GM12872 (cell line): ENCODE measurements at regions not wholly inside any gene's neighbourhood (a gene's known extent, or its start where the extent isn't known, plus 50 kb on each side); places are given as distances from the start of the nearest gene placed in this dataset.

Experiments
- TF ChIP-seq, protein P1 (sequence below): IDR thresholded peaks from 3 replicates; pipeline ENCODE4 v1.5.1; 2011; ENCODE audit warnings: low read depth, mild to moderate bottlenecking, low read length, moderate library complexity; ENCODE audit not compliant: insufficient read depth

DNA sequence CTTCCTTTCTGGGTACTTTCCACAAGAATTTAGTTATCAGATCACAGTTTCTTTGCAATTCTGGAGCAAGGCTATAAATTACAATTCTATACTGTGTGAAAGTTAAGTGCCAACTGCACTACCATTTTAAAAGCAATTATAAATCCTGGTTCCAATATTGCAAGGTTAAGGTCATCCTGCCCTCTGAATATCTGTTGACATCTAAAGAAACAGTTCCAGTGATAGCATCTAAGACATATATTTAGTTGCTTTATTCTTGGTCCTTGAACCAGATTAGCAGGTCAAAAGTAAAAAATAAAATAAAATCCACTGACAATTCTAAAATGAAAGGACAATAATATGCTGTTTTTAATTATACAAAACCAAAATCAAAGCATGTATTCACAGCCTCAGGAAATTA, 334.2 kb downstream of the ATXN7L3B start:
- TF ChIP-seq, protein P1, sequence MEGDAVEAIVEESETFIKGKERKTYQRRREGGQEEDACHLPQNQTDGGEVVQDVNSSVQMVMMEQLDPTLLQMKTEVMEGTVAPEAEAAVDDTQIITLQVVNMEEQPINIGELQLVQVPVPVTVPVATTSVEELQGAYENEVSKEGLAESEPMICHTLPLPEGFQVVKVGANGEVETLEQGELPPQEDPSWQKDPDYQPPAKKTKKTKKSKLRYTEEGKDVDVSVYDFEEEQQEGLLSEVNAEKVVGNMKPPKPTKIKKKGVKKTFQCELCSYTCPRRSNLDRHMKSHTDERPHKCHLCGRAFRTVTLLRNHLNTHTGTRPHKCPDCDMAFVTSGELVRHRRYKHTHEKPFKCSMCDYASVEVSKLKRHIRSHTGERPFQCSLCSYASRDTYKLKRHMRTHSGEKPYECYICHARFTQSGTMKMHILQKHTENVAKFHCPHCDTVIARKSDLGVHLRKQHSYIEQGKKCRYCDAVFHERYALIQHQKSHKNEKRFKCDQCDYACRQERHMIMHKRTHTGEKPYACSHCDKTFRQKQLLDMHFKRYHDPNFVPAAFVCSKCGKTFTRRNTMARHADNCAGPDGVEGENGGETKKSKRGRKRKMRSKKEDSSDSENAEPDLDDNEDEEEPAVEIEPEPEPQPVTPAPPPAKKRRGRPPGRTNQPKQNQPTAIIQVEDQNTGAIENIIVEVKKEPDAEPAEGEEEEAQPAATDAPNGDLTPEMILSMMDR: no peak

DNA sequence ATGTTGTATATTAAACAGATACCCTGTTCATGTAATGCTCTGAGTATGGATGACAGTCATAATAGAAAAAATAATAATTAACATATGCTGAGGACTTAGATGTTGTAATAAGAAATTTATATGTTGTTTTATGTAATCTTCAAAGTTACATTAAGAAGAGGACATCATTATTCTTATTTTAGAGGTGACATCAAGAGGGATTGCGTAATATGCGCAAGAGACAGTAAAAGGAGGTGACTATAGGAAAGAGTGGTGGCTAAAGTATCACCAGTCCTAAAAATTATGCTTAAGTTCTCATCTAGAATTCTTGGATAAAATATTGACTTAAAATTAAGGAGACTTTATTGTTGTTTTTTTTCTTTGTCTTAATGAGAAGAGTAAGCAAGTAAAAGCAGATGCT, 323.9 kb downstream of the KCNC2 start:
- TF ChIP-seq, protein P1: no peak

DNA sequence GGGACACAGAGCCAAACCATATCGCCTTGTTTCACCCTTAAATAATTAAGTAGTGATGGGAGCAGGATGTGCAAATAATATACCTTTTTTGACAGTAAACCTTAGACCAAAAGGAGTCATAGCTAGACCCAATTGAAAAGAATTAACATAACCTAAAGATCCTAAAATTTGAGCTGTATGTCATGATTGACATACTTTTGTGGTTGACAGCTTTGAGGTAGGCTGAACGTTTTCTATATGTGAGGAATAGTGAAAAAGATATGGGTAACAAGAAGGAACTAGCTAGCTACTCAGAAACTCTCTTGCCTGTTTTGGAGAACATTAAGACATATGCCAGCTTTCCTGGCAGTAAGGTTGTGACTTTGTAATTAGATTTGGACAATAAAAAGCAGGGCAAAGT, 320.6 kb downstream of the KCNC2 start:
- TF ChIP-seq, protein P1: no peak

DNA sequence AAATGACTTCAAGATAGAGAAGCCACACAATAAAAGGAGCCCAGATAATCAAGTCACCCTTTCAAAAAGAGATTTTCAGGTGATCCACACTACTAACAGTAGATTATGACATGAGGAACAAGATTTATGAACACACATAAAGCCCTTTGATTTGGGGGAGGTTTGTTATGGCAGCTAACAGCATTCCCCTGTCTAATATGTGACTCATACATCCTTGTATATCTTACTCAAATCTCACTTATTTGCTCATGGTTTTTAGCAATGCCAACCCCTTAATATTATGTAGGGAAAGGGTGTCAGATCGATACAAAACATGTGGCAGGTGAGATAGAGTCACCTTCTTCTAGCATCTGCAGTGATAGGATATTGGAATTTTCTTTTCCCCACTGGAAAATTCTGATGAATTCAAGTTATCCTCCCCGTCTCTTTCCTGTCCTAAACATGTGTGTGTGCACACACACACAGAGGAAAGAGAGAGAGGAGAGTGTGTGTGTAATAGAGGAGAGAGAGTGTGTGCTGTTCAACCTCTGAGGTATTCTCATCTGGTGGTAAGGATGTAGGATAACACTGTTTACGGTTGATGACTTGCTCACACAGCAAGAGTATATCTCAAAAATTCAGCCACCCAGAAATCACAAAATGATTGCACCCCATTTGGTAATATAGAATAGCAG, 319.9 kb downstream of the KCNC2 start:
- TF ChIP-seq, protein P1: no peak

DNA sequence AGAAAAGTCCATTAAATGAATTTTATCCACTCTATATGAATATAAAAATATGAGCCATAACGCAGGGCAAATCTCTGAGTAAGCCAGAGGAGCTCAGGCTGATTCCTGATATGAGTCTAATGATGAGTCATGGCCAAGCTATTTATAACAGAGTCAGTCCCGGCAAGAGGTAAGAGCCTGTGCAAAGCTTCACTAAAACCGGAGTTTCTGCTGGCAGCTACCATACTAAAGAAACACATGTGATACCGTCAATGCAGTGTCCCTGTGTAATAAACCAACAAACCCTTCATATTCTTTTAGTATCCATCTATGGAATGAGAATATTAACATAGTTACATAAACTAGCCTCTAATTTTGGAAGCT, 319.4 kb downstream of the KCNC2 start:
- TF ChIP-seq, protein P1: no peak

DNA sequence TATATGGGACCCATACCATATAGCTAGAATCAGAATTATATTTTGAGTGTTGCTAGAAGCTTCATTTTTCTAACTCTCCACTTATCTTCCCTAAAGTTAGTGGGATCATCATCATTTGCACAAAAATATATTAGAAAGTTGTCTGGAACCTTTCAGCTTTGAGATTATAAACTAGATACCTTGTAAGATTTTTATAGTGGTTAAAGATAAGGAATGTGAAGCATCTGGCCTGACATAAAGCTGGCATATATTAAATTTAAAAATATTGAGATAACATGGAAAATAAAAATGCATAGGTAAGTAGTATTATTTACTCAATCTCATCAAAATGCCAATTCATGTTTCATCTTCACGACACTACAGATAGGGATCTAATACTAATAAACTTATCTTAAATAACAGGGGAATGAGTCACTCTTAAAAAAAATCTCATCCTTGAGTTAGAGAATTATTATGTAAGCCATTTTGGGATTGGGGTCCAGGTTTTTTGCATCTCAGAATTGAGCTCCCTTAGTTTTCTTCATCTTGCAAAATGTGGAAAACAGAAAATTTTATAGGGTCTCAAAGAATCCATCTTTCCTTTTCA, 318.5 kb downstream of the KCNC2 start:
- TF ChIP-seq, protein P1: no peak

DNA sequence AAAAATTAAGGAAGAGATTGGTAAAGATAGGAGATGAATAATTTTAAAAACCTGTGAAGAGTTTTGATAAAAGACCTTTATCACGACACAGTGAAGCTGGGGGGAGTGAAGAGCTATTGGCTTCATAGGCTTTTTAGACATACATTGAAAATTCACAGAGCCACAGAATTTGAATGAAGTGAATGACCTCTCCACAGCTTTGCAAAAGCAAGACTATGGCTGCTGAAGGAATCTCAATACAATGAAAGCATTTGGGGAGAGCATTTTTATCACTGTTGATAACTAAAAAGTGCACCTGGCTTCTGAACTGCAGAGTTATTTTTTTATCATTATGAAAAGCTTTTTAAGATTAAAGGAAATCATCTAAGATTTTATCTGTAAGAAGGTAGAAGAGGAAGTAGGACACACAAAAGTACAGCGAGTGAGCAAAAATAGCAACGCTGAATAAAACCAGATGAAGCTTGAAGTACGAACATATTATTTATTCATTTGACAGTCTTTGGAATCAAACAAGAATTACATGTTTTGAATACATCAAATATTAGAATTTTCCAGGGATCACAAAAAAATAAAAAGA, 317.5 kb downstream of the KCNC2 start:
- TF ChIP-seq, protein P1: no peak
